IPS-20b (cell line): ENCODE measurements at regions not wholly inside any gene's neighbourhood (a gene's known extent, or its start where the extent isn't known, plus 50 kb on each side); places are given as distances from the start of the nearest gene placed in this dataset.

Source experiments
- H3K27ac ChIP-seq: one replicate; pipeline ENCODE4 v1.5.1; 2013; ENCODE audit warnings: low read length
- H3K27me3 ChIP-seq: 2 replicates; pipeline ENCODE4 v1.6.1; 2013; ENCODE audit warnings: mild to moderate bottlenecking, low read length, inconsistent platforms; ENCODE audit not compliant: insufficient read depth
- H3K36me3 ChIP-seq: 2 replicates; pipeline ENCODE4 v1.6.1; 2013; ENCODE audit warnings: low read depth, mild to moderate bottlenecking, inconsistent platforms, low read length, moderate library complexity; ENCODE audit not compliant: insufficient read depth
- H3K4me1 ChIP-seq: 2 replicates; pipeline ENCODE4 v1.6.1; 2013; ENCODE audit warnings: mild to moderate bottlenecking, control low read depth, inconsistent platforms, low read length, moderate library complexity; ENCODE audit not compliant: insufficient read depth
- H3K4me3 ChIP-seq: 2 replicates; pipeline ENCODE4 v1.5.1; 2013; ENCODE audit warnings: mild to moderate bottlenecking, low read length, inconsistent platforms
- H3K9ac ChIP-seq: 2 replicates; pipeline ENCODE4 v1.6.1; 2013; ENCODE audit warnings: low read depth, mild to moderate bottlenecking, inconsistent platforms, low read length, moderate library complexity
- H3K9me3 ChIP-seq: 2 replicates; pipeline ENCODE4 v1.6.1; 2013; ENCODE audit warnings: mild to moderate bottlenecking, low read depth, low read length, inconsistent platforms; ENCODE audit not compliant: insufficient read depth

- Histone ChIP-seq H3K9ac (no peak overlapping the region), H3K4me1 (peaks cover 16% of the 10 kb centered on the region; the same call in 1 of the 2 replicates), H3K9me3 (0 out of 2 replicates have a peak, but pooled peaks cover 3% of the 10 kb centered on the region), H3K27ac (no peak overlapping the region), H3K27me3 (no peaks in the 10 kb centered on the region), H3K36me3 (no peaks in the 10 kb centered on the region), H3K4me3 (no peak overlapping the region)
These were observed 1096.6 kb downstream of the PCDH17 start for GRCh38 chr13:58728126-58728525.

GRCh38 chr13:58729361-58729760, 1097.8 kb downstream of the PCDH17 start:
- Histone ChIP-seq H3K27me3 (no peaks in the 10 kb centered on the region), H3K9ac (no peak overlapping the region), H3K9me3 (0 out of 2 replicates have a peak, but pooled peaks cover 3% of the 10 kb centered on the region), H3K27ac (no peak overlapping the region), H3K36me3 (no peaks in the 10 kb centered on the region), H3K4me3 (no peak overlapping the region), H3K4me1 (peaks cover 16% of the 10 kb centered on the region; the same call in 1 of the 2 replicates)

GRCh38 chr13:58744686-58745085, 1113.1 kb downstream of the PCDH17 start:
- no peaks in the 10 kb centered on the region for H3K4me1 ChIP-seq
- no peak overlapping the region for H3K4me3 ChIP-seq
- H3K27ac ChIP-seq: no peak overlapping the region
- no peaks in the 10 kb centered on the region for H3K9me3 ChIP-seq
- no peak overlapping the region for H3K9ac ChIP-seq
- no peaks in the 10 kb centered on the region for H3K27me3 ChIP-seq
- H3K36me3 ChIP-seq: no peaks in the 10 kb centered on the region

GRCh38 chr13:58767566-58767965, 1136.0 kb downstream of the PCDH17 start:
- H3K4me3 ChIP-seq: no peak overlapping the region
- H3K36me3 ChIP-seq: no peaks in the 10 kb centered on the region
- H3K27me3 ChIP-seq: no peaks in the 10 kb centered on the region
- H3K4me1 ChIP-seq: no peaks in the 10 kb centered on the region
- no peak overlapping the region for H3K9ac ChIP-seq
- no peak overlapping the region for H3K27ac ChIP-seq
- no peaks in the 10 kb centered on the region for H3K9me3 ChIP-seq

GRCh38 chr13:58773280-58773859, 1141.8 kb downstream of the PCDH17 start:
- Histone ChIP-seq H3K36me3 (no peaks in the 10 kb centered on the region), H3K9me3 (no peaks in the 10 kb centered on the region), H3K4me3 (no peak overlapping the region), H3K4me1 (no peaks in the 10 kb centered on the region), H3K27ac (no peak overlapping the region), H3K9ac (no peak overlapping the region), H3K27me3 (no peaks in the 10 kb centered on the region)

GRCh38 chr13:58782736-58783135, 1151.2 kb downstream of the PCDH17 start:
- H3K27ac ChIP-seq: no peak overlapping the region
- no peaks in the 10 kb centered on the region for H3K36me3 ChIP-seq
- H3K4me3 ChIP-seq: no peak overlapping the region
- H3K27me3 ChIP-seq: no peaks in the 10 kb centered on the region
- H3K4me1 ChIP-seq: peaks cover 1% of the 10 kb centered on the region; the same call in 1 of the 2 replicates
- no peak overlapping the region for H3K9ac ChIP-seq
- no peaks in the 10 kb centered on the region for H3K9me3 ChIP-seq

- Histone ChIP-seq H3K27ac (no peak overlapping the region), H3K9ac (no peak overlapping the region), H3K36me3 (no peaks in the 10 kb centered on the region)
These were observed 1161.3 kb downstream of the PCDH17 start for GRCh38 chr13:58792854-58793253.

GRCh38 chr13:58795715-58796114, 1164.2 kb downstream of the PCDH17 start:
- H3K36me3 ChIP-seq: no peaks in the 10 kb centered on the region
- no peak overlapping the region for H3K9ac ChIP-seq
- no peak overlapping the region for H3K4me3 ChIP-seq
- H3K27ac ChIP-seq: no peak overlapping the region
- no peaks in the 10 kb centered on the region for H3K27me3 ChIP-seq
- no peaks in the 10 kb centered on the region for H3K9me3 ChIP-seq
- peaks cover 9% of the 10 kb centered on the region for H3K4me1 ChIP-seq

More at GRCh38 chr13:58792854-58793253, 1161.3 kb downstream of the PCDH17 start:
- H3K4me1 ChIP-seq: peaks cover 21% of the 10 kb centered on the region
- no peaks in the 10 kb centered on the region for H3K9me3 ChIP-seq
- no peak overlapping the region for H3K4me3 ChIP-seq
- H3K27me3 ChIP-seq: no peaks in the 10 kb centered on the region

- Histone ChIP-seq H3K4me3 (no peak overlapping the region), H3K27ac (no peak overlapping the region), H3K27me3 (no peaks in the 10 kb centered on the region), H3K9ac (no peak overlapping the region), H3K36me3 (no peaks in the 10 kb centered on the region), H3K4me1 (no peaks in the 10 kb centered on the region), H3K9me3 (no peaks in the 10 kb centered on the region)
These were observed 1173.3 kb downstream of the PCDH17 start for GRCh38 chr13:58804832-58805231.

- Histone ChIP-seq H3K9me3 (no peaks in the 10 kb centered on the region), H3K27me3 (no peaks in the 10 kb centered on the region), H3K36me3 (no peaks in the 10 kb centered on the region), H3K4me3 (no peak overlapping the region), H3K27ac (no peak overlapping the region), H3K4me1 (no peaks in the 10 kb centered on the region), H3K9ac (no peak overlapping the region)
These were observed 1174.9 kb downstream of the PCDH17 start for GRCh38 chr13:58806401-58806800.

- no peaks in the 10 kb centered on the region for H3K9me3 ChIP-seq
- H3K4me1 ChIP-seq: no peaks in the 10 kb centered on the region
- no peak overlapping the region for H3K27ac ChIP-seq
- no peaks in the 10 kb centered on the region for H3K36me3 ChIP-seq
- H3K27me3 ChIP-seq: no peaks in the 10 kb centered on the region
- no peak overlapping the region for H3K9ac ChIP-seq
- H3K4me3 ChIP-seq: no peak overlapping the region
These were observed 1192.2 kb downstream of the PCDH17 start for GRCh38 chr13:58823701-58824100.

GRCh38 chr13:58827904-58828303, 1196.4 kb downstream of the PCDH17 start:
- Histone ChIP-seq H3K27ac (no peak overlapping the region), H3K27me3 (no peaks in the 10 kb centered on the region), H3K4me3 (no peak overlapping the region), H3K36me3 (no peaks in the 10 kb centered on the region), H3K9me3 (no peaks in the 10 kb centered on the region), H3K4me1 (no peaks in the 10 kb centered on the region), H3K9ac (no peak overlapping the region)
